HUES6 (cell line): ENCODE measurements at regions not wholly inside any gene's neighbourhood (a gene's known extent, or its start where the extent isn't known, plus 50 kb on each side); places are given as distances from the start of the nearest gene placed in this dataset.
A peak's percentile ranks its signal among the peaks of the same experiment; 100 is the strongest.

Source experiments
- H3K27ac ChIP-seq: 2 replicates; pipeline ENCODE4 v1.7.0; 2013; ENCODE audit warnings: low read depth, mild to moderate bottlenecking, low read length, inconsistent platforms
- H3K27me3 ChIP-seq: 2 replicates; pipeline ENCODE4 v1.6.1; 2013; ENCODE audit warnings: low read length; ENCODE audit not compliant: control insufficient read depth, insufficient read depth
- H3K36me3 ChIP-seq: 2 replicates; pipeline ENCODE4 v1.6.1; 2013; ENCODE audit warnings: low read length; ENCODE audit not compliant: control insufficient read depth, insufficient read depth
- H3K4me1 ChIP-seq: 2 replicates; pipeline ENCODE4 v1.6.1; 2013; ENCODE audit warnings: low read length; ENCODE audit not compliant: control insufficient read depth, insufficient read depth
- H3K4me3 ChIP-seq: 2 replicates; pipeline ENCODE4 v1.5.1; 2013; ENCODE audit warnings: low read depth, low read length
- H3K9ac ChIP-seq: one replicate; pipeline ENCODE4 v1.6.1; 2013; ENCODE audit warnings: mild to moderate bottlenecking, low read length
- H3K9me3 ChIP-seq: 2 replicates; pipeline ENCODE4 v1.6.1; 2013; ENCODE audit warnings: low read depth, low read length; ENCODE audit not compliant: control insufficient read depth, insufficient read depth

GRCh38 chr3:158970006-158970405 is 168.2 kb downstream of the MFSD1 start:
- no peaks in the 10 kb centered on the region for H3K4me1 ChIP-seq
- H3K9ac ChIP-seq, result no peak overlapping the region
- H3K9me3 ChIP-seq, result no peaks in the 10 kb centered on the region
- H3K27me3 ChIP-seq, result no peaks in the 10 kb centered on the region
- H3K27ac ChIP-seq, result no peak overlapping the region
- H3K4me3 ChIP-seq, result no peak overlapping the region
- H3K36me3 ChIP-seq, result no peaks in the 10 kb centered on the region

DNA sequence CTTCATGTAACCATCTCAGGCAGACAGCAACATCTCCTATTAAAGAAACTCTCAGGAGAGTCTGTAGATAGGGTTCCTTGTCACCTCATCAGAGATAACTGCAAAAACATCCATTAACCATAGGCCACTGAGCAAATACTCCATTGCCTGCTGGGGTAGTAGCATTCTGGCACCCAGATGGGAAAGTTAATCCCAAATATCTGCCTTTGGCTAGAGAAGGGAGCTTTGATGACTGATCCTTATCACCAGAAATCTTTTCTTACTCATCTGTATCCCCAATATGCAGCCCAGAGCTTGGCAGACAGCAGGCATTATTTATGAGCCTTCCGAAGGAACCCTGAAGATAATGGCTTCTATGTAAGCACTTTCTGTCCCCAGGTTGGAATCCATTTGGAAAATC is 173.1 kb downstream of the MFSD1 start:
- no peaks in the 10 kb centered on the region for H3K4me1 ChIP-seq
- no peaks in the 10 kb centered on the region for H3K36me3 ChIP-seq
- H3K27me3 ChIP-seq, result no peaks in the 10 kb centered on the region
- H3K9ac ChIP-seq, result no peak overlapping the region
- H3K9me3 ChIP-seq, result no peaks in the 10 kb centered on the region
- no peak overlapping the region for H3K4me3 ChIP-seq
- H3K27ac ChIP-seq, result no peak overlapping the region

- Histone ChIP-seq H3K4me3 (no peak overlapping the region), H3K9ac (no peak overlapping the region), H3K4me1 (no peaks in the 10 kb centered on the region), H3K9me3 (no peaks in the 10 kb centered on the region), H3K36me3 (no peaks in the 10 kb centered on the region), H3K27me3 (no peaks in the 10 kb centered on the region), H3K27ac (no peak overlapping the region)
Observed at GRCh38 chr3:158976966-158977365, 175.1 kb downstream of the MFSD1 start.

GRCh38 chr3:158977497-158977896 is 175.6 kb downstream of the MFSD1 start:
- no peak overlapping the region for H3K4me3 ChIP-seq
- no peaks in the 10 kb centered on the region for H3K9me3 ChIP-seq
- H3K4me1 ChIP-seq, result no peaks in the 10 kb centered on the region
- H3K9ac ChIP-seq, result no peak overlapping the region
- H3K27ac ChIP-seq, result no peak overlapping the region
- H3K36me3 ChIP-seq, result no peaks in the 10 kb centered on the region
- no peaks in the 10 kb centered on the region for H3K27me3 ChIP-seq

GRCh38 chr3:158983216-158984099 is 181.6 kb downstream of the MFSD1 start:
- H3K4me1 ChIP-seq, result no peaks in the 10 kb centered on the region
- H3K4me3 ChIP-seq, result no peak overlapping the region
- H3K36me3 ChIP-seq, result no peaks in the 10 kb centered on the region
- H3K27ac ChIP-seq, result no peak overlapping the region
- H3K9me3 ChIP-seq, result no peaks in the 10 kb centered on the region
- no peak overlapping the region for H3K9ac ChIP-seq
- no peaks in the 10 kb centered on the region for H3K27me3 ChIP-seq

- Histone ChIP-seq H3K9me3 (no peaks in the 10 kb centered on the region), H3K27ac (no peak overlapping the region), H3K9ac (no peak overlapping the region), H3K36me3 (no peaks in the 10 kb centered on the region), H3K4me1 (peaks cover 10% of the 10 kb centered on the region), H3K27me3 (no peaks in the 10 kb centered on the region), H3K4me3 (0 out of 2 replicates have a peak overlapping the region, but pooled peaks have one; percentile 5)
Observed at GRCh38 chr3:158991146-158991705, 189.4 kb downstream of the MFSD1 start.

GRCh38 chr3:158992463-158992862 is 190.6 kb downstream of the MFSD1 start:
- Histone ChIP-seq H3K27ac (no peak overlapping the region), H3K36me3 (no peaks in the 10 kb centered on the region), H3K9me3 (no peaks in the 10 kb centered on the region), H3K4me1 (peaks cover 10% of the 10 kb centered on the region), H3K27me3 (no peaks in the 10 kb centered on the region), H3K4me3 (no peak overlapping the region), H3K9ac (no peak overlapping the region)

DNA sequence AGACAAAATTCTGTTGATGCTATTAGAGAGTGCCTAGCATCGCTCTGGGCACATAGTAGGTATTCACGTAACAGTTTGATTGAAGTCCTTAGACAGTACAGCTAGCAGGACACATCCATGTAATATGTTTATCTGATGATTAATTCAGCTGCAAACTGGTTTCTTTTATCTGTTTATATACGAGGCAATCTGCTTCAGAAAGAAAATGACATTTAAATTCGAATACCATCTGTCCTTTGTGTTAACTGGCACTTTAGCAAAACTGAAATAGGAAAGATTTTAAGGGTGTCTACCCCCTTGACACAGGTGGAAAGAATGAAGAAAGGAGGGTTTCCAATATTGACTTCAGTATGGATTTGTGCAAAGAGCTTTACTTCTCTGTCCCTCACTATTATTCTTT is 192.5 kb downstream of the MFSD1 start:
- no peaks in the 10 kb centered on the region for H3K9me3 ChIP-seq
- H3K9ac ChIP-seq, result no peak overlapping the region

DNA sequence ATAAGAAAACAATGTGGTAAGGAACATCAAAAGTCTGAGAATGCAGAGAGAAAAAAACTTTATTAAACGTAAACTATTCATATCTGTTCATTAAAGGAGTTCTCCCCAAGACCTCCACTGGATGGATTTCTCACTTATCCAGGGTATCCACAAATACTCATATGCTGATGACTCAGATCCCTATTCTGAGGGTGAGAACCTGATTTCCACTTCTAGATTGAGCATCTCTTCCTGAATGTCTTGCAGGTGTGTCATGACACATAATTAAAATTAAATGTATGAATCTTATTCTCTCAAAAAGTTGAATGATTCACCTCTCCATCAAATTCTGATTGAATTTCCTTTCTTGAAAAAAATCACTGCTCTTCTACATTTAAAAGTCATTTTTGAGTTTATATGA is 199.9 kb downstream of the MFSD1 start:
- Histone ChIP-seq H3K27me3 (no peaks in the 10 kb centered on the region), H3K27ac (no peak overlapping the region), H3K9me3 (no peaks in the 10 kb centered on the region), H3K9ac (no peak overlapping the region), H3K4me3 (no peak overlapping the region), H3K36me3 (no peaks in the 10 kb centered on the region), H3K4me1 (no peaks in the 10 kb centered on the region)

More for the DNA sequence above, 192.5 kb downstream of the MFSD1 start:
- H3K27ac ChIP-seq, result no peak overlapping the region
- peaks cover 10% of the 10 kb centered on the region for H3K4me1 ChIP-seq
- H3K36me3 ChIP-seq, result no peaks in the 10 kb centered on the region
- no peaks in the 10 kb centered on the region for H3K27me3 ChIP-seq
- no peak overlapping the region for H3K4me3 ChIP-seq

- no peak overlapping the region for H3K9ac ChIP-seq
- H3K9me3 ChIP-seq, result no peaks in the 10 kb centered on the region
- H3K4me1 ChIP-seq, result no peaks in the 10 kb centered on the region
- no peak overlapping the region for H3K27ac ChIP-seq
- H3K36me3 ChIP-seq, result no peaks in the 10 kb centered on the region
- no peaks in the 10 kb centered on the region for H3K27me3 ChIP-seq
- no peak overlapping the region for H3K4me3 ChIP-seq
Observed at GRCh38 chr3:159005137-159005536, 203.3 kb downstream of the MFSD1 start.

DNA sequence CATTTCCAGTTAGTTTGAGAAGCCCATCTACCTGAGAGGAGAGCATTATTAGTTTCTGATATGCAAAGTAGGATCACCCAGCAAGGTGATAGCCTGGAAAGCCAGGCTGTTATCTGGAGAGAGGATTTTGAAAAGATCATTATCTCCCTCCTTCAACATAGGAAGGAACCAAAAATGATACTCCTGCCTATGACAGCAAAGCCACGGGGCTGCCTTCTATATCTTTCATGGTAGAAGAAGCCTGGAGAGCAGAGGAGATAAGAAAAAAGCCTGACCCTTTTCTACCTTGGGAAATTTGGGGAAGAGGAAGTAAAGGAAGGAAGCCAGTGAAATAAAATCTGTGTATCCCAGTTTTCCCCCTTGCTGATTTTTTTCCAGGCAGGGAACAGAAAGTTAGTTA is 205.5 kb downstream of the MFSD1 start:
- no peak overlapping the region for H3K9ac ChIP-seq
- H3K27me3 ChIP-seq, result no peaks in the 10 kb centered on the region
- H3K36me3 ChIP-seq, result no peaks in the 10 kb centered on the region
- no peak overlapping the region for H3K4me3 ChIP-seq
- H3K27ac ChIP-seq, result no peak overlapping the region
- no peaks in the 10 kb centered on the region for H3K9me3 ChIP-seq
- H3K4me1 ChIP-seq, result no peaks in the 10 kb centered on the region
